ENCODE measurements at regions not wholly inside any gene's neighbourhood (a gene's known extent, or its start where the extent isn't known, plus 50 kb on each side); places are given as distances from the start of the nearest gene placed in this dataset.
A peak's percentile ranks its signal among the peaks of the same experiment; 100 is the strongest.

DNA sequence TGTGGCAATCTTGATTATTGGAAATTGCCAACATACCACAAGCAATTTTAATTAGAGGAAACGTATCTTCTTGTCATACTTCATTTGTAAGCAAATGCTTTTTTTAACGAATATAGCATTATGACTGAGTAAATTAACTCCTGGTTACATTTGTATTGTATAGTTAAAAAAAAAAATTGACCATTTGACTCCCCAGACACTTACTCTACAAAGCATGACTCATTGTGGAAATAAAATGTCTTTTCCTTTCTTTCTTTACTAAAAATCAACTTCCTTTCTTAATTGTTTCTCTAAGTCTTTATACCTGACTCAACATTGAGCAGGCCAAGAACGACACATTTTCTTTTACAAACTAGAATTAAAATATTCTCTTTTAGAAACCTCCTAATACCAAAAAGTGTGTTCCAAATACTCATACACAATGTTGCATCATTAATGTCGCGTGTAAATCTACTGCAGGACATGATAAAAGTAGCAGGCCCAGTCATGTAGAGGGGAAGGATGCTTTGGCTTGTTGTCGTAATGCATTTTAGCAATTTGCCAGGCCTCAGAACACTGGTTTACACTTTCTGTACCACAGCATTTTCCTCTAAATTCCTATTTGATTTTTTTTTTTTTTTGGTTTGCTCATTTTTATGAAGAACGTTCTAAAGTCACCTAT lies 349.6 kb upstream of the KCNH7 start:
- TF ChIP-seq, protein P1, sequence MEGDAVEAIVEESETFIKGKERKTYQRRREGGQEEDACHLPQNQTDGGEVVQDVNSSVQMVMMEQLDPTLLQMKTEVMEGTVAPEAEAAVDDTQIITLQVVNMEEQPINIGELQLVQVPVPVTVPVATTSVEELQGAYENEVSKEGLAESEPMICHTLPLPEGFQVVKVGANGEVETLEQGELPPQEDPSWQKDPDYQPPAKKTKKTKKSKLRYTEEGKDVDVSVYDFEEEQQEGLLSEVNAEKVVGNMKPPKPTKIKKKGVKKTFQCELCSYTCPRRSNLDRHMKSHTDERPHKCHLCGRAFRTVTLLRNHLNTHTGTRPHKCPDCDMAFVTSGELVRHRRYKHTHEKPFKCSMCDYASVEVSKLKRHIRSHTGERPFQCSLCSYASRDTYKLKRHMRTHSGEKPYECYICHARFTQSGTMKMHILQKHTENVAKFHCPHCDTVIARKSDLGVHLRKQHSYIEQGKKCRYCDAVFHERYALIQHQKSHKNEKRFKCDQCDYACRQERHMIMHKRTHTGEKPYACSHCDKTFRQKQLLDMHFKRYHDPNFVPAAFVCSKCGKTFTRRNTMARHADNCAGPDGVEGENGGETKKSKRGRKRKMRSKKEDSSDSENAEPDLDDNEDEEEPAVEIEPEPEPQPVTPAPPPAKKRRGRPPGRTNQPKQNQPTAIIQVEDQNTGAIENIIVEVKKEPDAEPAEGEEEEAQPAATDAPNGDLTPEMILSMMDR (IDR thresholded peaks at IDR 0.05): no peak

DNA sequence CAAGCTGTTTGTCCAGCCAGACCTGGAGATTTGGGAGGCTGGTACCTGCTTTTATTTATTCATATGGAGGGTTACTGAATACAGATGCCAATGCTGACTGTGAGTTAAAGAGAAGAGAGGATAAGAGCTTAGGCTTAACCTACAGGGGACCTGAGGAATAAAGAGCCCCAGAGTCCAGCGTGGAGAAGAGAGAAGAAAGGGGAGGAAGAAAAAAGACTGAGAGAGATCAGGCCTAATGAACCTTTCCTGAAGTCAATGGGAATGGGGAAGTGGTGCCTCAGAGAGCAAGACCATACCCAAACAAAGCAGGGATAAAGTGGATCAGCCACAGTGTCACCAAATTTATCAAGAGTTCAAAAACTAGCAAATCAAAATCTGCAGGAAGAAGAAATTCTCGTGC lies 348.6 kb upstream of the KCNH7 start:
- TF ChIP-seq, protein P1 (IDR thresholded peaks at IDR 0.05): no peak

DNA sequence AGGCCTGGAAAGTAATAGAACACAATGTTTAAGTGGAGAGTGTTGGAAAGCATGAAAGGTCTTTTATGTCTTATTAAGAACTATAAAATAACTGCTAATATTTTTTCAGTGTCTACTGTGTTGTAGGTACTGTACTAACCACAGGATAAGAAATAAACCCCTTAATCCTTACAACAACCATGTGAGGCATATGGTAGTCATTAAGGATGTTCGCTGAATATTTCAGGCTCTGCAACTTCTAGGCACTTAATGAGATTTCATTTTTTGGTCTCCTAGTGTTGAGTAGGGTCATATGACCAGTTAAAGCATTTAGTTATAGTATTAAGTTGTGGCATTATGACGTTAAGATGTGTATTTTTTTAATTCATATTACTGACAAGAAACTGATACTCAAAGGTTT lies 346.6 kb upstream of the KCNH7 start:
- TF ChIP-seq, protein P1 (IDR thresholded peaks at IDR 0.05): no peak

DNA sequence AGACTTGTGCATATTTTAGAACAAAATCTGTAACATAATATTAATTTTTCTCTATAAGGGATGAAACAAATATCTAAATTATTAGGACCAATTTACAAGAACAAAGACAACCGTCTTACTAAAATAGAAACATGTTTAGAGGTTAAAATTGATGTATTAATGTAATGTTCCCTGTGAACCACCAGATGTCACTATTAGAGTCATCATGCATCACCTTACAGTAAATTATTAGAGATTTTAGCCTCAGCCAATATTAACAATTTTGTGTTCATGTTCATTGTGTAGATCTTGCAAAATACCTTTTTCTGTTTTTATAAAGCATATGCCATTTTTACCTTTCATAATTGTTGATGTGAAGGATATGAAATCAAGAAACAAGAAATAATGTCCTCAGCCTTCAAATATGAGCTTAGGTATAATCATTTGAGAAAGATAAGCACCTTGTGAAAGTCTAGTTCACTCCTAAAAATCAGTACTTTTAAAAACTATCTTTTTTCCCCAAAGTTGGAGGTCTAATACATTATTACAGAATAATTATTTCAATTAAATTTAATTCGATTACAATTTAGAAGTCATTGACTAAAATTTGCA lies 344.3 kb upstream of the KCNH7 start:
- TF ChIP-seq, protein P1 (IDR thresholded peaks at IDR 0.05): peak; percentile 57

DNA sequence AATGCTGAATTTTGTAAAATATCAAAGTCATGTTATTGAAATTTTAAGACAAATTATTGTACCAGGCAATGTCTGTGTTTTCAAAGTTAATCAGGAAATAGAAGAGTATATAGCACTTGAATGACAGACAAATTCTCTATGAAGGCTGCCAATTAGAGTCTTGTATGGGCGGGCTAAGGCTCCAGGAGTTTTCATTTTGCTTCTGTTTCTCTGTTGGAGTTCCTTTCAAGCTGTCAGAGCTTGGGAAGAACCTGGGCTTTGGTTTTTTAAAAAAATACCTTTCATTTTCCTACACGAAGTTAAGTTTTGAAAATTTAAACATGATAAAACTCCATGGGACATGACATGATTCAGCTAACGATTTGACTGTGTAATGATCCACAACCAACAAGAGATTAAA lies 339.0 kb upstream of the KCNH7 start:
- TF ChIP-seq, protein P1 (IDR thresholded peaks at IDR 0.05): no peak

DNA sequence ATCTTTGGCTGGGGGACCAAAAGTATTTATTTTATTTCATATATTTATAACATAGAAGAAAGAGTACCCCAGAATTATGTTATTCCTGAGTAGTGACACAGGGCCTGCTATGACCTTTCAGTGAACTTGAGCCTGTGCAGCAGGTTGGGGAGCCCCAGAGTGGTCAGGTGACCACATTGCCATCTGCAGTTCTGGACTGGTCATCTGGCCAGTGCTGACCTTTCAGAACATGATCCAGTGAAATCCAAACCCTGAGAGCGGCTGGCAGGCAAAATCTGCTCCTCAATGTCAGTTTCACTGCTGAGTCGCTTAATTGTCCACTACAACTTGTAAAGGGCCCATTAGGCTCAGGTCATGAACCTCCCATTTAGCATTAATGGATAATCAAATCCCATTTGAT lies 336.7 kb upstream of the KCNH7 start:
- TF ChIP-seq, protein P1 (IDR thresholded peaks at IDR 0.05): no peak

DNA sequence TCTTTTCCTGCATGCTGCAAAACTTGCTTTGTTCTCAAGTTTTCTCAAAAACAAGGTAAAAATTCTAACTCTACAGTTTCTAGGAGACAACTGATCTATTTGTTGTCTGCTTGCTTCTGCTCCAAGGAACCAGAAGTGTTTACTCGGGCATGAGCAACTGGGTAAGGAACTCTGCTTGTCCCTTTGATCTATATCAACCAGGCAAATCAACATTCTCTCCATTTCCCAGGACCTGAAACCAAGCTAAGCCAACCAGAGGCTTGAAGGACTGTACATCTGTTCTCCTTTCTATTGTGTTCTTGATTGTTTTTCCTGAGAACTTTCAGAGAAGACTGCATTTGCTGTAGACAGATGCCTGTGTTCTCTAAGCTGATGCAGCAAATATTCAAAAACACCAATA lies 335.0 kb upstream of the KCNH7 start:
- TF ChIP-seq, protein P1 (IDR thresholded peaks at IDR 0.05): no peak
